MM.1S (cell line): ENCODE measurements at regions not wholly inside any gene's neighbourhood (a gene's known extent, or its start where the extent isn't known, plus 50 kb on each side); places are given as distances from the start of the nearest gene placed in this dataset.

Experiments used
- DNase-seq: peaks from one replicate; pipeline ENCODE4 v3.0.0-alpha.2; 2015
- H2AFZ ChIP-seq: fragments of 300-600 bp; sonication (generic); 2 replicates; pipeline ENCODE4 v1.6.0; 2016; ENCODE audit warnings: antibody characterized with exemption, low read length
- H3F3A ChIP-seq: fragments of 300-600 bp; sonication (generic); 2 replicates; pipeline ENCODE4 v1.6.1; 2016; ENCODE audit warnings: mild to moderate bottlenecking, antibody characterized with exemption, low read length, moderate library complexity, mixed read lengths; ENCODE audit not compliant: insufficient read depth
- H3K27ac ChIP-seq: fragments of 300-600 bp; sonication (generic); 2 replicates; pipeline ENCODE4 v1.5.1; 2016; ENCODE audit warnings: mild to moderate bottlenecking, low read length
- H3K27me3 ChIP-seq: fragments of 300-600 bp; sonication (generic); replicated peaks from 2 replicates; pipeline ENCODE4 v1.6.0; 2016; ENCODE audit warnings: low read length; ENCODE audit not compliant: insufficient read depth
- H3K36me3 ChIP-seq: fragments of 300-600 bp; sonication (generic); replicated peaks from 2 replicates; pipeline ENCODE4 v1.6.1; 2016; ENCODE audit warnings: mild to moderate bottlenecking, low read length, mixed read lengths; ENCODE audit not compliant: insufficient read depth
- H3K4me1 ChIP-seq: fragments of 300-600 bp; sonication (generic); 2 replicates; pipeline ENCODE4 v1.6.1; 2016; ENCODE audit warnings: low read length, mixed read lengths
- H3K4me2 ChIP-seq: fragments of 300-600 bp; sonication (generic); 2 replicates; pipeline ENCODE4 v1.6.0; 2016; ENCODE audit warnings: low read depth, low read length
- H3K4me3 ChIP-seq: fragments of 300-600 bp; sonication (generic); 2 replicates; pipeline ENCODE4 v1.5.1; 2016; ENCODE audit warnings: low read length, mixed read lengths
- H3K79me2 ChIP-seq: fragments of 300-600 bp; sonication (generic); 2 replicates; pipeline ENCODE4 v1.6.1; 2016; ENCODE audit warnings: mixed run types, low read length, mixed read lengths
- H3K9ac ChIP-seq: fragments of 300-600 bp; sonication (generic); 2 replicates; pipeline ENCODE4 v1.6.1; 2016; ENCODE audit warnings: low read length, mixed read lengths
- H3K9me2 ChIP-seq: fragments of 300-600 bp; sonication (generic); replicated peaks from 2 replicates; pipeline ENCODE4 v1.6.1; 2016; ENCODE audit warnings: mild to moderate bottlenecking, low read length, mixed read lengths; ENCODE audit not compliant: insufficient read depth
- H3K9me3 ChIP-seq: fragments of 300-600 bp; sonication (generic); replicated peaks from 2 replicates; pipeline ENCODE4 v1.6.1; 2016; ENCODE audit warnings: mild to moderate bottlenecking, low read length, mixed read lengths; ENCODE audit not compliant: insufficient read depth
- H4K20me1 ChIP-seq: fragments of 300-600 bp; sonication (generic); 2 replicates; pipeline ENCODE4 v1.6.1; 2016; ENCODE audit warnings: mild to moderate bottlenecking, low read length, moderate library complexity, mixed read lengths; ENCODE audit not compliant: insufficient read depth
- EZH2 ChIP-seq: fragments of 300-600 bp; sonication (generic); optimal IDR thresholded peaks from 2 replicates; pipeline ENCODE3; 2017; ENCODE audit warnings: low read depth, mild to moderate bottlenecking, antibody characterized with exemption, low read length, mixed read lengths
- EZH2phosphoT487 ChIP-seq: fragments of 300-600 bp; sonication (generic); IDR thresholded peaks from 2 replicates; pipeline ENCODE4 v1.6.1; 2018; ENCODE audit warnings: antibody characterized with exemption, low read length
- TF ChIP-seq, protein P1 (sequence below): fragments of 300-600 bp; sonication (generic); IDR thresholded peaks from 2 replicates; pipeline ENCODE4 v1.5.1; 2016; ENCODE audit warnings: antibody characterized with exemption, low read length, mixed read lengths

DNA sequence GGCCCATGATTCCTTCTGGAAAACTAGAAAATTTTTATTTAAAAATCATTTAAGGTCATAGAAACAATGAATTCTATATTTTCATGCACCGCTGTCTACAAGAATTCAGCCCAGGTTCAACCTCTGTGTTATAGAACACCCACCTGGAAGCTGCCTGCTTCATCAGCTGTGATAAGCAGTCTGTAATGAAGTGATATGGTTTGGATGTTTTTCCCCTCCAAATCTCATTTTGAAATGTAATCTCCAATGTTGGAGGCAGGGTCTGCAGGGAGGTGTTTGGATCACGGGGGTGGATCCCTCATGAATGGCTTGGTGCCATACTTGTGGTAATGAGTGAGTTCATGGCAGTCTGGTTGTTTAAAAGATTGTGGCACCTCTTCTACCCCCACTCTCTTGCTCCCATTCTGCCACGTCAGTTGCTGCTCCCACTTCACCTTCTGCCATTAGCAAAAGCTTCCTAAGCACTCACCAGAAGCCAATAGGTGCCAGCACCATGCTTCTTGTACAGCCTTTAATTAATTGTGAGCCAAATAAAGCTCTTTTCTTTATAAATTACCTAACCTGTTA lies 55.6 kb downstream of the MRPL32 start:
- Histone ChIP-seq H3K9ac (no peak overlapping the region), H3K27me3 (no peaks in the 10 kb centered on the region), H3K36me3 (no peaks in the 10 kb centered on the region), H4K20me1 (no peaks in the 10 kb centered on the region), H3K9me2 (no peaks in the 10 kb centered on the region), H3K79me2 (no peaks in the 10 kb centered on the region), H3K9me3 (no peaks in the 10 kb centered on the region), H3K4me1 (no peaks in the 10 kb centered on the region), H3K4me2 (no peak overlapping the region), H3K27ac (no peak overlapping the region), H3F3A (no peaks in the 10 kb centered on the region), H2AFZ (no peak overlapping the region), H3K4me3 (no peak overlapping the region)
- DNase-seq = no peak
- TF ChIP-seq, protein P1, sequence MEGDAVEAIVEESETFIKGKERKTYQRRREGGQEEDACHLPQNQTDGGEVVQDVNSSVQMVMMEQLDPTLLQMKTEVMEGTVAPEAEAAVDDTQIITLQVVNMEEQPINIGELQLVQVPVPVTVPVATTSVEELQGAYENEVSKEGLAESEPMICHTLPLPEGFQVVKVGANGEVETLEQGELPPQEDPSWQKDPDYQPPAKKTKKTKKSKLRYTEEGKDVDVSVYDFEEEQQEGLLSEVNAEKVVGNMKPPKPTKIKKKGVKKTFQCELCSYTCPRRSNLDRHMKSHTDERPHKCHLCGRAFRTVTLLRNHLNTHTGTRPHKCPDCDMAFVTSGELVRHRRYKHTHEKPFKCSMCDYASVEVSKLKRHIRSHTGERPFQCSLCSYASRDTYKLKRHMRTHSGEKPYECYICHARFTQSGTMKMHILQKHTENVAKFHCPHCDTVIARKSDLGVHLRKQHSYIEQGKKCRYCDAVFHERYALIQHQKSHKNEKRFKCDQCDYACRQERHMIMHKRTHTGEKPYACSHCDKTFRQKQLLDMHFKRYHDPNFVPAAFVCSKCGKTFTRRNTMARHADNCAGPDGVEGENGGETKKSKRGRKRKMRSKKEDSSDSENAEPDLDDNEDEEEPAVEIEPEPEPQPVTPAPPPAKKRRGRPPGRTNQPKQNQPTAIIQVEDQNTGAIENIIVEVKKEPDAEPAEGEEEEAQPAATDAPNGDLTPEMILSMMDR = no peak
- TF ChIP-seq EZH2phosphoT487 (no peak), EZH2 (no peak)

DNA sequence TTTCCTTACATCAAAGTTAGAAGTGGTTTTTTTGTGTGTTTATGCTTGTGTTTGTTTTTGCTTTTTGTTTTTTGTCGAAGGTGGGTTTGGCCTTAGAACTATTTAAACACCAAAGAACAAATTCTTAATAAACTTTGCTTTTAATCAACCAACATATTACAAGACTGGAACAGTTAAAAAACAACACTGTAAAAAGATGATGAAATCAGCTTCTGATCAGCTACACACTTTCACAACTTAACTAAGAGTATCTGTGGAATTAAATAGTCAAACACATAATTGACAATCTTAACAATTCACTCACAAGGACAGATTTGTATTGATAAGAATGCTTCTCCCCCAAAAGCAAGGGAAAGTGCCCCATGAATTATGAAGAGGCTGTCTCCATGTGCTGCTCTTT lies 58.8 kb downstream of the MRPL32 start:
- H2AFZ ChIP-seq = no peak overlapping the region
- no peaks in the 10 kb centered on the region for H3K36me3 ChIP-seq
- H4K20me1 ChIP-seq = no peaks in the 10 kb centered on the region
- no peak overlapping the region for H3K27ac ChIP-seq
- DNase-seq = no peak
- no peaks in the 10 kb centered on the region for H3K4me1 ChIP-seq
- H3F3A ChIP-seq = no peaks in the 10 kb centered on the region
- H3K79me2 ChIP-seq = no peaks in the 10 kb centered on the region
- no peaks in the 10 kb centered on the region for H3K9me3 ChIP-seq
- H3K9ac ChIP-seq = no peak overlapping the region
- no peak overlapping the region for H3K4me3 ChIP-seq
- H3K27me3 ChIP-seq = no peaks in the 10 kb centered on the region
- no peaks in the 10 kb centered on the region for H3K9me2 ChIP-seq
- no peak overlapping the region for H3K4me2 ChIP-seq
- TF ChIP-seq, protein P1 = no peak
- TF ChIP-seq EZH2 (no peak), EZH2phosphoT487 (no peak)

DNA sequence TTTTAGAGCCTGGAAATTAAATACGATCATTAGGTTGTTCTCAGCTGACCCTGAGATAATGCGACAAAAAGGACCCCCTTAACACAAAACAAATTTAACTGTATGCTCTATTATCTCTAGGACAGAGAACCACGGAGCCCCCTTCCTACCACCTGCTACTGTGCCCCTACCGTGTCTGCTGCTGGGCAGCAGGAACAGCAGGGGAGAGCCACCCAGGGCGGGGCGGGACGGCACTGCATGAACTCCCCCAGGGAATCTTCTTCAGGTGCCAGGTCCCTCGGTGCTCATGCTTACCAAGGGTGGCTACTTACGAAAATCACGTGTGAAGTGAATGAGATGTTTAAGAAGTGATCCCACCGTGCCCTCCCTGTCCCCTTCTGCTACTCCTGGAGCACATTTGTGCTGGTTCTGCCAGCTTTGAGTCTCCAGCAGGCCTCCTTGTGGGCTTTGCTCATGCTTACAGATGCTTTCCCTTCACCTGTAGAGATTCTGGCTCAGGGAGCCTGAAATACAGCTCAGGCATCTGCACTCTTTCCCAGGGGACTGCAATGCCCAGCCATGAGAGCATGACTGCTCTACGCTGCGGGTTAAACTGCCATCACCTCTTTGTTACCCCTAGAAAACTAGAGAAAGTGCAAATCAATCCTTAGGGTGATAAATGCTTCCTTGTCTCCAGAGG lies 59.9 kb downstream of the MRPL32 start:
- Histone ChIP-seq H3K36me3 (no peaks in the 10 kb centered on the region), H4K20me1 (no peaks in the 10 kb centered on the region), H3F3A (no peaks in the 10 kb centered on the region), H3K9me2 (no peaks in the 10 kb centered on the region), H3K27me3 (no peaks in the 10 kb centered on the region), H3K4me1 (no peaks in the 10 kb centered on the region), H3K4me2 (no peak overlapping the region), H2AFZ (no peak overlapping the region), H3K4me3 (no peak overlapping the region), H3K79me2 (no peaks in the 10 kb centered on the region), H3K9me3 (no peaks in the 10 kb centered on the region), H3K27ac (no peak overlapping the region), H3K9ac (no peak overlapping the region)
- TF ChIP-seq EZH2phosphoT487 = no peak
- TF ChIP-seq EZH2 = no peak
- TF ChIP-seq, protein P1 = no peak
- DNase-seq = no peak
